Glomerular visceral epithelial cell (primary cell): ENCODE measurements at regions not wholly inside any gene's neighbourhood (a gene's known extent, or its start where the extent isn't known, plus 50 kb on each side); places are given as distances from the start of the nearest gene placed in this dataset.
"Not testable (repeated sequence)": the region's sequence is repeated elsewhere in the genome, so short reads cannot be mapped to it uniquely, and the experiment has no call there.

Source experiments
- DNase-seq: peaks from one replicate; pipeline ENCODE4 v3.0.0-alpha.2; 2016; ENCODE audit errors: extremely low spot score

DNA sequence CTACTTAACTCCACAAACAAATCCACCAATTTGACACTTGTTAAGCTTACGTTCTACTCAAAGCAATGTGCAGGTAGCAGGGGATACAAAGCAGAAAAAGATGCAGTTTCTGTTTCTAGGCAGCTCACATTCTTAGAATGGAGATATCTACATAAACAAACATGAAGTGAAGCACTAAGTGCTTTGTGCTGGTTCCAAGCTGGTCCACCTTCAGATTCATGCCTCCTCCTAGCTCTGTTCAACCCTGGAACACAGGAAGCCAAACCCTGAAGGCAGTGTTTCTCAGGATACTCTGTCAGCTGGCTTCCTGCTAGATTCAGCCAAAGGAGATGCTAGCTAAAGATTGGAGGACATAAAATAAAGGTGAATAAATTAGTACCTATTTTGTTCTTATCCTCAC, 55.3 kb upstream of the NOL4 start:
- no peak for DNase-seq

DNA sequence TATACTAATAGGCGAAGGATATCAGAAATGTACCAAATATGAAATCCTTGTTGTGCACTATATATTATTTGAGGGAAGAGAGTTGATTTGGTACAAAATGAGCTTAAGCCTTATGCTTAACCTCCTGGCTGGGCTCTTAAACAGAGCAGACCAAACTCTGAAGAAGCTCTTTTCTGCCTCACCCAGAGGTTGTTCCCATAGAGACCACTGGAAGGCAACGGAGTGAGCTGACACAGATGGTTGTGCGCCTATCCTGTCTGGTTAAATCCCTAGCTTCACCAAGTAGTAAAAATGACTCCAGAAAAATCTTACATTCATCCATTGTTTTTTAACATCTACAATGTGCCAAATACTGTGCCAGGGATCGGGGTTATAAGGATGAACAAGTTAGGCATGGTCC, 55.9 kb upstream of the NOL4 start:
- DNase-seq: no peak

DNA sequence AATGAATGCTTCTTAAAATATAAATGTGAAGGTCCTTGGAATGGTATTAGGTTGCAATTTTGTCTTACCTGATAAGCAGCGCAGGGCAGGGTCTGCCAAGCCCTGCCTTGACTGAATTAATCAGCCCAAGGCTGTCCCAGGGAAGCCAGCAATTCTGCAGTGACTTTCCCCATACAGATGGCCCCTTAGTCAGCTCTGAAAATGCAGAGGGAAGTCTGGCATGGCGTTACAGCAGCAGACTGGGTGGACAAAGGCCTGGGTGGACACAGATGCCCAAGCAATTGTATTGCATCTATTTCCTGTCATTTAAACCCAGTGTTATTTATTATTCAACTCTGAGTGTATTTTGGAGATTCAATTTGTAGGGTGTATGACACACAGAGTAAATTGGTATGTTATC, 56.6 kb upstream of the NOL4 start:
- no peak for DNase-seq

DNA sequence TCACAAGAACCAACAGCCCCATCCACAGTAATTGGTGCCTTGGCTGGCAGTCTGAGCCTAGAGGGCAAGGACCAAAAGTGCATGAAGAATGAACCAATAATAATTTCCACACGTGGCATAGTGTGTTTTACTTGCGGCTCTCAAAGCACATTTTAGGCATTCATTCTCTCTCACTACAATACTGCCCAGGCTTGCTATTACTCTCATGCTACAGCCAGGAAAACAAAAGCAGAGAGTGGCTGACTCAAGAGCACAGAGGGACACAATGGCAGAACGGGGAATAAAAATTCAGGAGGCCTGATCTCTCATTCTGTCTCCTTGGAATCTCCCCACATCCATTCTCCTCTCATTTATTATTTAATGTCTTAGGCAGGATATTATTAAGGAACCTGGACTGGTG, 57.0 kb upstream of the NOL4 start:
- no peak for DNase-seq

DNA sequence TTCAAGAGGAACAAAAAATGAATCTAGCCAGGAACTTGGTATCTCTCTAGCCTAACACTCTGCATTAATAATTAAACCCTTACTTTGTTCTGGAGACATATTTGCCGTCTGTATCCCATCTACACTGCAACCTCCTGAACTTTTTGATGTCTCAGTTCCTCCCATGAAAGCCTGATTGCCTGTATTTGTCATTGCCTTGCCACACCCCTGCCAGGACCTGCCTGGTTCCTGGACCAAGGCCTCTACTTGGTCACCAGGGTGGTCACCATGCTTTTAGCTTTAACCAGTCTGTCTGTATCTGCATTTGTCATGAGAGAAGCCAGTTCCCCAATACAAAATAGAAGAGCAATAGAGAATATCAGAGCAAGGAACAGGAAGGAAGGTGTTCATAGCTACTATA, 58.8 kb upstream of the NOL4 start:
- DNase-seq: no peak

DNA sequence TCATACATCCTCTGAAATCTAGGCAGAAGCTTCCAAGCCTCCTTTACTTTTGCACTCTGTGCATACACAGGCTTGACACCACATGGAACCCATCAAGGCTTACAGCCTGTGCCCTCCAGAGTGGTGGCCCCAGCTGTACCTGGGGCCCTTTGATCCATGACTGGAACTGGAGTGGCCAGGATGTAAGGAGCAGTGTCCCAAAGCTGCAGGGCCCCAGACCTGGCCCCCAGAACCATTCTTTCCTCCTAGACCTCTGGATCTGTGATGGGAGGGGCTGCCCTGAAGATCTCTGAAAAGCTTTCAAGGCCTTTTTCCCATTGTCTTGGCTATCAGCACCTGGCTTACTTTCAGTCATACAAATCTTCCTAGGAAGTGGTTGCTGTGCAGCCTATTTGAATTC, 63.1 kb upstream of the NOL4 start:
- DNase-seq: no peak

DNA sequence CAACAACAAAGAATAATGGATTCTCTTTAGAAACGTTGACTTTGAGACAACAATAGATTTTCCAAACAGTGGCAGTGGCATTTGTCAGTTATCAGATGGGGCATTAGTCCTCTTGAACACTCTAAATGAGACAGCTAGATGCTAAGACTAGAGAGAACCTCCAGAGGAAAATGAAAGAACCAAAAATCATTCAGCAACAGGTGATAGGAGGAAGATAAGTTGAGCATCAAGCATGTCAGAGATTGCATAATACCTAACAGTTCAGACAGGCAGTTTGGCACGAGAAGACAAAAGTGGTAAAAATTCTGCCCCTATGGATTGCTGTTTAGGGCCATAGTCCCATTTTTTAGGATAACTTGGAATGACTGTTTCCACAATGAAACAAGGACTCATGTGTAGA, 67.9 kb upstream of the NOL4 start:
- no peak for DNase-seq

DNA sequence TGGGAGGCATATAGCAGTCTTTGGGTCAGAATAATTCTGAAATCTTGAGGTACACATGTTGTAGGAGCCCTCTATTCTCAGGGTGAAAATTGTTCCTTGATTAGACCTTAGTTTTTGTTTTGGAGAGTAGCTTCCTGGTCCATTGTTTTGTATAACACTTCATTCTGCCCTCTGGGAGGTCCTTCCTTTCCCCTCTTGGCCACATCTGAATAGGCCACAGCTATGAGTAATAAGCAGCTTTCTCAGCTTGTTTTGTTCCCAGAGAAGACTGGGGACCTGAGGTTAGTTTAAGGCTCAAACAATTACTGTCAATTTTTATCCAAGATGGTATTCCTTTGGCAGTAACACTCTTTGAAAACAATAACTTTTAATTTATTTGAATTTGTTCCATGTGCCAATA, 72.6 kb upstream of the NOL4 start:
- DNase-seq: no peak

DNA sequence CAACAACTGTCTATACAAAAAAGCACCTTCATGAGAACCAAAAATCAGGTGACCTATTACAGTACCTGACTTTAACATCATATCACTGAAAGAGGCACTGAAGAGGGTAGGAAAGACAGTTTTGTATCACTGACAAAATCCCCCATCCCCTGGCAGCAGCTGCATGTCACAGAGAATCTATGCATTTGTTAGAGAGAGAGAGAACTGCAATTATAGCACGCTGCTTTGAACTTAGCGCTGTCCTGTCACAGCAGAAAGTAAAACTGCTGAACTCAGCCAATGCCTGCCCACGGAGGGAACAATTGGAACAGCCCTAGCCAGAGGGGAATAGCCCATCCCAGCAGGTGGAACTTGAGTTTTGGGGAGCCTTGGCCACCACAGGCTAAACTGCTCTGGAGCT, 75.1 kb upstream of the NOL4 start:
- no peak for DNase-seq

DNA sequence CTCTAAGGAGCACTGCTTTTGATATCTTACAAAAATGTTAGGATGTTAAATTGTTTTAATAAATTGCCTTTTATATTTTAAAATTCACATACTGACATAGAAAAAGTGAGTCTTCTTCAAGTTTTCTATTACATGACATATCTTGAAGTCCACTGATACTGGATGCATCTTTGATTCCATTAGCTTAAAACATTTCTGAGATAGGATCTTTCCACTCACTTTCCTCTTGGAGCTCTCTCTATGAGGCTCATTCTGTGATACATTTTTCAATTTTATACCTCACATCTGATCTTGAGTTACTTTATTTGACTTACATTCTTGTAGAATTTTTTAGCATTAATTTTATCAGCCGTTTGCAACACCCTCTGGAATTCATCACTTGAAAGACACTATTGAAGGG, 86.8 kb upstream of the NOL4 start:
- no peak for DNase-seq

DNA sequence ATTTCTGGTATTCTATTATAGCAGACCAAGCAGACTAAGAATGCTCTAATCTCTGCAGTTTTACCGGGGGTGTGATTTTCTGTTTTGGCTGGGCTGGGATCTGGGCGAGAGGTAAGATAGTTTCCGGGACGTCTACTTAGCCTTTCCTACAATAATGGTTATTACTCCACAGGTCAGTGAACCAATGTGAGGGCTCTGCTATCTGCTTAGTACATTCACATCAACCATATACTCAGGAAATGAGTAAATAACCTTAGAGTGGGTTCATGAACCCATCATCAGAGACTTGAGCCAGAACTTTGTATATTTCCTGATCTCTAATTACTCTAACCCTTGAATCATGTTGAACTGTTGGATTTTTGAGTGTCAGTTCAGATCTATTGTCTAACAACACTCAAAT, 90.1 kb upstream of the NOL4 start:
- DNase-seq: no peak

DNA sequence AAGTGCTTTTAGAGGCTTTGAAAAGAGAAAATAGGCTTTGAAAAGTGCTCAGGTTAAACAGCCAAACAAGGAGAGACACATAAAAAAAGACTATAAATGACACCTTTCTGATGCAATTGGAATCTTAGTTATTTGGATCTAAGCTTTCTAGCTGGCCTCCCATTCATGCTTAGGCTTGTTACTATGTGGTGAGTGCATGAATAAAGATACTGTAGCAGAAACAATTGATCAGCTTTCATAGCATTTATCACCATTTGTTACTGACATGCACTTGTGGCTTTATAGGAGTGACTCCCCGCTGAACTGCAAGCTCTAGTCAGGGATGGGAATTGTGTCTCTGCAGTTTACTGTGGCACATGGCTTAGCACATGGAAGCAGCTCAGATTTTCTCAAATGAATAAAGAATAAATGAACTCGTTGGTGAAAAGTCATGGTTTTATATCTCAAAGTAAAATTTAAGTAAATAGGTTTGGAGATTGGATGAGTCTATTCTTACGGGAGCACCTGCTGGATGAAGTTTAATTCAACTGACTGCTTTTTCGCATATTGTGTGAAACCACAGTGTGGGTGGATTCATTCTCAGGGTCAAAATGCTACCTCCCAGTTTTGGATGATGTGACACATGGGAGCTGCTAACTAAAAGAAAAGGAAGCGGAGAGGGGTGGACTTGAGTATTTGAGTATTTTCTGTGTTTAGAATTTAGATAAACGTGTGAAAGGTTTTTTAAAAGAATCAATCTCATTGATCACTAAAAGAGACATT, 91.1 kb upstream of the NOL4 start:
- no peak for DNase-seq

DNA sequence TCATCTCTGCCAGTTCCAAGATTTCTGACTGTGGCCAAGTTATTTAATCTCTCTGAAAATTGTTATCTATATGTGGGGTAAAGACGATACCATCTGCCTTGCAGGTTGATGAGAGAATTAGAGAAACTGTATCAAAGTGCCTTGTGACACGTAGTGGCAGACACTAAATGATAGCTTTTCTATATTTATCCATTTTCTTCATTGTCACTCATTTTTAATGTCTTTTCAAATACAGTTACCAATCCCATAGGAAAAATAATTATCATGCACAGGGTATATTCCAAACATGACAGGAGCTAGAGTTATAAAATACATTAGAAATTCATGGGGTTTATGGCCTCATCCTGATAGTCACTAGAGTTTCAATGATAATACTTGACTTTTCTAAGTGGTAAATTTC, 95.6 kb upstream of the NOL4 start:
- no peak for DNase-seq

DNA sequence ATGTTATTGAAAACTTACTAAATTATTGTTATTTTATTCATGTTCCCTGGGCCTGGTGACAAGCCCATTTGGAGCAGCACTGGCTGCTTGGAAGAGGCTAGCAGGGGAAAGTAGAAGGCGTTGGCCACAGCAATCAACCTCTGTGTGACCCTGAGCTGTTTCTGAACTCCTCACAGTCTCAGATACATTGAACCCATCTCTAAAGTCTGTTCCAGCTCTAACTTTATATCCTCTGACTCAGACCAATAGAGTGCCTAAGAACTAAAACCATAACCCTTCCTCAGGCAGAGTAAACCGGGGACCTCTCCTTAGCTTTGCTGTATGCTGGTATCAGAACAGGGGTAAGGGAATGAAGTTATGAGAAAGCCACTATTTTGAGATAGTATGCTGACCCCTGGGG, 96.4 kb upstream of the NOL4 start:
- DNase-seq: no peak

DNA sequence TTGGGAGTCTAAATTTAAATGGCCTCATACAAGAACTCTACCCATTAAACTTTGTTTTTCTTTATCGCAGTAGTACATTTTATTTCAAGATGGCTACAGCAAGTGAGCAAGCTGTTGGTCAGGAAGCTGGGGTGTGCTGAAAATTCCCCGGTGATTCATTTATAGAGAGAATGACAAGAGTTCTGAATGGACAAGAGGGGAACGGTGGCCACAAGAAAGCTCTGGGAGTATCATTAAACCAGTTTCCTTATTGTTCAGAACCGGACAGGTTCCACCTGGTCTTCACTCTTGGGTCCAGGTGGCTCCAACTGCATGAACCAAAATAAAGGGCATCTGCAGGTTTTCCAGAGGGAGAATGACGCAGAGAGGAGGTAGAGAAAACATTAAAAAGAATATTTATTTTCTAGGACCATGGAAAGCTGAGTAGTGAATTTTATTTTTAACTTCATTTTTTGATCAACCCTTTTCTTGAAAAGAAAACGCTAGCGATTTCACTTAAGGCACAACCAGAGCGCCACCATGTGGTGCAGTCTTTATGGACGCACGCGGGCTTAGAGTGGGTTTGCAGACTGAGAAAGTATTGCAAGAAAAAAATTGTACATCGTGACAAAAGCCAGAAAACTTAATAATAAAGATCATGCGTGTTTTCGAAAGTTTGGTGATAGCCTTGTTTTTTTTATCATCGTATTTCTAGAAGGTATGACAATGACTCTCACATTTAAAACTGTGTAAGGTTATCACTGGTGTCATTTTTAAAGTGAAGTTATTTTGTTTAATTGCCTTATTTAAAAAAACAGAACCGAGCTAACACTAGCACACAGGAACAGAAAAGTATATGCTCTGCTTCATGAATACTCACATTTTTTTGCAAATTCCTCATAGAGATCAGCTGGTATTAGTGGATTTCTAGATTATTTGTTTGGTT, 97.9 kb upstream of the NOL4 start:
- peak; percentile 49 for DNase-seq

DNA sequence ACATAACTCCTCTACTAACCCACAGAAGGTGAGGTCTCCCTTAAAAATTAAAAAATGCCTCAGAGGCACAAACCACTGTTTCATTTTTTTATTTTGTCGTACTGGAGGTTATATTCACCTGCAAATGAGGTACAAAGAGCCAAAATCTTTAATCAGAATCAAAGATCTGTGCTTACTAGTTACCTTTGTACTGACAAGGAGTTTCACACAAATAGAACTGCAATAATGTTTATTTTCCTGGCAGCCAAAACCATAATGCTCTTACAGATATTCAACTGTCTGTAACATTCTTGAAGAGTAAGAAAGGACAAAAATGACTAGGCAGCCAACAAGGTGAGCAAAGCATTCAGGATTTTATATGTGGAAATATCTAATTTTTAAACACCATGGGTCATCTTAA, 105.1 kb upstream of the NOL4 start:
- no peak for DNase-seq

DNA sequence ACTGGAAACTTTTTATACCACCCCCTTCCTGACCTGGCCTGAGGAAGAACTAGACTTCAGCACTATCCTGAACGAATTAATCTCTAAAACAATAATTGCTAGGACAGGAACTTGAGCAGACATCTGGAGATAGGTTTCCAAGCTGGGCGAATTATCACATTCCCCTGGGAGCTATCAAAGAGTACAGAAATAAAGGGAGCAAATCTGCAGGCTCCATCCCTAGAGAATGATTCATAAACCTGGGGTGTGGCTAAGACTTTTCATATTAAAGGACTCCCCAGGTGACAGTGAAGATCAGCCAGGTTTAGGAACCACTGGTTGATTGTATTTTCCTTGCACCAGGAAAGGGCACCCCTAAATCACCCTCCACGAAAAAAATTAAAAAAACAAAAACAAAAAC, 105.6 kb upstream of the NOL4 start:
- no peak for DNase-seq

DNA sequence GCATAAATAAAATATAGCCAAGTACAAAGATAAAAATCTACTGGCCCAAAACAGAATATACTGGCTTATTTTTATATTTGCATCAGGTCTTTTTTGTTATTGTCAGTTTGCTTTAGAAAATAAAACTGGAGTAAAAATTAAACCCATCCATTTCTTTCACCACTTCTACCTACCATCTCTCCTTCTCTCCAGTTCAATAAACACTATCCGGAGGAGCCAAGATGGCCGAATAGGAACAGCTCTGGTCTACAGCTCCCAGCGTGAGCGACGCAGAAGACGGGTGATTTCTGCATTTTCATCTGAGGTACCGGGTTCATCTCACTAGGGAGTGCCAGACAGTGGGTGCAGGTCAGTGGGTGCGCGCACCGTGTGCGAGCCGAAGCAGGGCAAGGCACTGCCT, 106.2 kb upstream of the NOL4 start:
- DNase-seq: not testable (repeated sequence)

DNA sequence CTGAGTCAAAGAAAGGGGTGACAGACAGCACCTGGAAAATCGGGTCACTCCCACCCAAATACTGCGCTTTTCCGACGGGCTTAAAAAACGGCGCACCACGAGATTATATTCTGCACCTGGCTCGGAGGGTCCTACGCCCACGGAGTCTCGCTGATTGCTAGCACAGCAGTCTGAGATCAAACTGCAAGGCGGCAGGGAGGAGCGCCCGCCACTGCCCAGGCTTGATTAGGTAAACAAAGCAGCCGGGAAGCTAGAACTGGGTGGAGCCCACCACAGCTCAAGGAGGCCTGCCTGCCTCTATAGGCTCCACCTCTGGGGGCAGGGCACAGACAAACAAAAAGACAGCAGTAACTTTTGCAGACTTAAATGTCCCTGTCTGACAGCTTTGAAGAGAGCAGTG, 106.6 kb upstream of the NOL4 start:
- DNase-seq: not testable (repeated sequence)

DNA sequence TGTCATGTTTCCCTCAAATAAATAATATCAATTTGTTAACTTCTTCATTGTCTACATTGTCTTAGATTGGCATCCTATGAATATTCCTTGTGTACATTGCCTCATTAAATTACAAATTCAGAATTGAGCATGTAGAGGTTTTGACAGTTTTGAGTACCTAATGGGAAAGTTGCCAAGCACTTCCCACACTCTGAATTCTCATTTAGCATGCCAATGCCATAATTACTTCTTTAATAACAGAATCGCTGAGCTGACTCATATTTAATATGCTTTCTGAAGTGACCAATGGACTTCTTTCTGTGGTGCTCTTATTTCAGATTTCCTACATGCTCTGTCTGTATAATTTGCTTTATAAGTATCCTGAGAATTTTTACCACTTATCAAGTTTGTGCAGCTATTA, 114.4 kb upstream of the NOL4 start:
- DNase-seq: no peak

DNA sequence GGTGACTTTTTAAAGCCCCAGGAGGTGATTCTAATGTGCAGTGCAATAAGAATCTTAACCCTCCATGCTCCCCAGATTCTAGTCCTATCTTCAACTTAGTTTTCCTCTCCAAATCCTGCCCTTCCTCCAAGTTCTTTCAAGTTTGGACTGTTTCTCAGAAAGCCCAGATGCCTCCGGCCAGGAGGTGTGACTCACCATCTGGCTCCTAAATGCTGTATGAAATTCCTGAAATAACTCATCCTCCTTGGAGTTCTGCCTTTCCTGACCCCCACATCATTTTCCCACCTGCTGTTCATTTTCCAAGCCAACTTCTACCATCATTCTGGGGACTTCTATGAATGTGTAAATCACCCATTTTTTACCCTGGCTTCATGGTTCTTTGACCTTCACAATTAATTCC, 118.2 kb upstream of the NOL4 start:
- peak; percentile 49 for DNase-seq

DNA sequence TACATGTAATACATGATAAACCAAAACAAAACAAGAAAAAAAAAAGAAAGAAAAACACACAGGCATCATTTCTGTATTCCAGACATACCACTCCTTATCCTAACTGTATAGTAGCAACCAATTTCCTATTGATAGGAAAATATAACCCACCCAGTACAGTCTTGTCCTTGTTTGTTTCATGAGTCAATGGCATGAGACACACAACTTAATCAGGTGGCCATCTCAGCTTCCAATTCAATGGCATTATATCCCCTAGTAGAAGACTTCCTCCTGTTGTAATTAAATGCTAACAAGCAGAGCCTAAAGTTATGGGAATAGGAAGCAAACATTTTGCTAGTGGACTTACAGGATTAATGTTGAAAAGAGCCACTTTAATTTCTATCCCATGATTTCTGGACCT, 121.0 kb upstream of the NOL4 start:
- DNase-seq: no peak

DNA sequence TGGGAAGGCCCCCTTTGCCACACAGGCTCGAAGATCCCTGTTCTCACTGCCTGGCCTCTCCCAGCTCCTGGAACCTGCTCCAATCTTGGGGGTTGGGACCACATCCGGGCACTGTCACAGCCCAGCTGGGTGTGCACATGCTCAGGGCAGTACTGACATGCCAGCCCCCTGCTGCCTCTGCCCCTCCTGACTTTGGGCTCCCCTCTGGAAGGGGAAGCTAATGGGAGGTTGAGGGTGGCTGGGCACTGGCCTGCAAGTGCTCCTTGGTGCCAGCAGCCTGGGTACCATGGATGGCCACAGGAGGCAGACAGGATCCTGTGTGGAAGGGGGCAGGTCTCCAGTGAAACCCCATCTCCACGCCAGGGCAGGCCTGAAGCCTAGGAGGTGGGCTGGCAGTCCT, 126.1 kb upstream of the NOL4 start:
- no peak for DNase-seq
